ENCODE measurements at regions not wholly inside any gene's neighbourhood (a gene's known extent, or its start where the extent isn't known, plus 50 kb on each side); places are given as distances from the start of the nearest gene placed in this dataset.

DNA sequence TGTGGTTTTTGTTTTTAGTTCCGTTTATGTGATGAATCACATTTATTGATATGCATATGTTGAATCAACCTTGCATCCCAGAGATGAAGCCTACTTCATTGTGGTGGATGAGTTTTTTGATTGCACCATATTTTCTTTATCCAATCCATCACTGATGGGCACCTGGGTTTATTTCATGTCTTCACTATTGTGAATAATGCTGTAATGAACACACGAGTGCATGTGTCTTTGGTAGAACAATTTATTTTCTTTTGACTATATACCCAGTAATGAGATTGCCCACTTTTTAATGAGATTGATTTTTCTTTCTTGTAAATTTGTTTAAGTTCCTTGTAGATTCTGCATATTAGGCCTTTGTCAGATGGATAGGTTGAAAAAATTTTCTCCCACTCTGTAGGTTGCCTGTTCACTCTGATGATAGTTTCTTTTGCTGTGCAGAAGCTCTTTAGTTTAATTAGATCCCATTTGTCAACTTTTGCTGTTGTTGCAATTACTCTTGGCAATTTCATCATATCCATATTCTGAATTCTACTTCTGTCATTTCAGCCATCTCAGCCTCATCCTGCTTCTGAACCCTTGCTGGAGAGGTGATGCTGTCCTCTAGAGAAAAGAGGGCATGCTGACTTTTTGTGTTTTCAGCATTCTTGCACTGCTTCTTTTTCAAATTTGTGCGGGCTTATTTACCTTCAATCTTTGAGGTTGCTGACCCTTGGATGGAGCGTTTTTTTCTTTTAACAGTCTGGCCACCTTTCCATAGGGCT is 96.2 kb upstream of the CTAGE1 start:
- DNase-seq (no peak), ATAC-seq (no peak)
- no peak overlapping the region for H3K4me3 ChIP-seq
- intact Hi-C loops (cut with DNase I): no loop called here
- H3K36me3 ChIP-seq: no peaks in the 10 kb centered on the region
- no peaks in the 10 kb centered on the region for H3K9me3 ChIP-seq
- no peaks in the 10 kb centered on the region for H3K4me1 ChIP-seq
- TF ChIP-seq, protein P1, sequence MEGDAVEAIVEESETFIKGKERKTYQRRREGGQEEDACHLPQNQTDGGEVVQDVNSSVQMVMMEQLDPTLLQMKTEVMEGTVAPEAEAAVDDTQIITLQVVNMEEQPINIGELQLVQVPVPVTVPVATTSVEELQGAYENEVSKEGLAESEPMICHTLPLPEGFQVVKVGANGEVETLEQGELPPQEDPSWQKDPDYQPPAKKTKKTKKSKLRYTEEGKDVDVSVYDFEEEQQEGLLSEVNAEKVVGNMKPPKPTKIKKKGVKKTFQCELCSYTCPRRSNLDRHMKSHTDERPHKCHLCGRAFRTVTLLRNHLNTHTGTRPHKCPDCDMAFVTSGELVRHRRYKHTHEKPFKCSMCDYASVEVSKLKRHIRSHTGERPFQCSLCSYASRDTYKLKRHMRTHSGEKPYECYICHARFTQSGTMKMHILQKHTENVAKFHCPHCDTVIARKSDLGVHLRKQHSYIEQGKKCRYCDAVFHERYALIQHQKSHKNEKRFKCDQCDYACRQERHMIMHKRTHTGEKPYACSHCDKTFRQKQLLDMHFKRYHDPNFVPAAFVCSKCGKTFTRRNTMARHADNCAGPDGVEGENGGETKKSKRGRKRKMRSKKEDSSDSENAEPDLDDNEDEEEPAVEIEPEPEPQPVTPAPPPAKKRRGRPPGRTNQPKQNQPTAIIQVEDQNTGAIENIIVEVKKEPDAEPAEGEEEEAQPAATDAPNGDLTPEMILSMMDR (IDR thresholded peaks at IDR 0.05): no peak
- no peaks in the 10 kb centered on the region for H3K27me3 ChIP-seq
- H3K27ac ChIP-seq: no peak overlapping the region

- intact Hi-C loops (cut with DNase I): no loop called here
- no peak for DNase-seq
- ATAC-seq: no peak
- H3K27ac ChIP-seq: no peak overlapping the region
- TF ChIP-seq, protein P1 (IDR thresholded peaks at IDR 0.05): no peak
- H3K4me3 ChIP-seq: no peak overlapping the region
- no peaks in the 10 kb centered on the region for H3K4me1 ChIP-seq
- H3K27me3 ChIP-seq: no peaks in the 10 kb centered on the region
- H3K9me3 ChIP-seq: no peaks in the 10 kb centered on the region
- no peaks in the 10 kb centered on the region for H3K36me3 ChIP-seq
Observed at GRCh38 chr18:22514655-22515054, 96.9 kb upstream of the CTAGE1 start.

DNA sequence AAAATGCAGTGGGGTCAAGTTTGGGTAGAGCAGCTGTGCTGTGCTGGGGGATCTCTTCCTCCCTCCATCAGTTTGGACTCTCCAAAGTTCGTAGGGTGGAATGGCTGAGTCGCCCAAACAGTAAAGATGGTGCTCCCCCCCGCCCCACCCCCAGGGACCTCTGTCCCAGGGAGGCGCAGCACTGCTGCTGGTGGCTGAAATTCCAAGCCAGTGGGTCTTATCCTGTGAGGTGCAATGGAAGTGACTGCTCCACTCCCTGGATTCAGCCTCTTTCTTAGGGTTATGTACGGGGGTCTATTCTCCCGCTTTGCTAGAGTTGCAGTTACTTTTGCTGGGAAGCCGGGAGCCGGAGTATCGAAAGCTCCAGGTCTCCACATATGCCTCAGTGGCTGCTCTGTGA is 97.5 kb upstream of the CTAGE1 start:
- no peak overlapping the region for H3K4me3 ChIP-seq
- TF ChIP-seq, protein P1 (IDR thresholded peaks at IDR 0.05): no peak
- DNase-seq: no peak
- no peaks in the 10 kb centered on the region for H3K27me3 ChIP-seq
- H3K27ac ChIP-seq: no peak overlapping the region
- ATAC-seq: no peak
- H3K9me3 ChIP-seq: no peaks in the 10 kb centered on the region
- no peaks in the 10 kb centered on the region for H3K36me3 ChIP-seq
- no peaks in the 10 kb centered on the region for H3K4me1 ChIP-seq
- intact Hi-C loops (cut with DNase I): no loop called here

DNA sequence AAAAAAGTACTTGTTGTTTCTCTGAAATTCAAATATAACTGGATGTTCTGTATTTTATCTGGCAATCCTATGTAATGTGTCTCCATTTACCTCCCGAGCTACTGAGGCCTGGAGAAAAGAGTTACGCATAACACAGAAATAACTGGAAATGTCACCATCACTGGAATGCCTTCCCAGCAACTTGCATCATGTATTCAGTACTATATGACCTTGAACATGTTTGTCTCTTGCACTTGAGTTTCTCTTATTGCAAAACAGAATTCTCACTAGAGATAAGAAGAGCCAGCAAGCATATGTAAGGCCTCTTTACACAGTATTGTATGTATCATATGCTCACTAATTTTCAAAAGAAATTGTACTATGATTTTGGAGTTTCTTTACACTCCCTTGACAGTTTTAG is 99.6 kb upstream of the CTAGE1 start:
- TF ChIP-seq, protein P1 (IDR thresholded peaks at IDR 0.05): no peak
- Histone ChIP-seq H3K4me3 (no peak overlapping the region), H3K36me3 (no peaks in the 10 kb centered on the region), H3K27me3 (no peaks in the 10 kb centered on the region), H3K4me1 (no peaks in the 10 kb centered on the region), H3K9me3 (no peaks in the 10 kb centered on the region), H3K27ac (no peak overlapping the region)
- DNase-seq: no peak
- no peak for ATAC-seq
- intact Hi-C loops (cut with DNase I): no loop called here

GRCh38 chr18:22521026-22521707 is 103.5 kb upstream of the CTAGE1 start:
- H3K27me3 ChIP-seq: no peaks in the 10 kb centered on the region
- TF ChIP-seq, protein P1 (IDR thresholded peaks at IDR 0.05): no peak
- no peaks in the 10 kb centered on the region for H3K4me1 ChIP-seq
- no peaks in the 10 kb centered on the region for H3K9me3 ChIP-seq
- intact Hi-C loops (cut with DNase I): no loop called here
- DNase-seq (no peak), ATAC-seq (peak; percentile 22)
- no peak overlapping the region for H3K4me3 ChIP-seq
- no peaks in the 10 kb centered on the region for H3K36me3 ChIP-seq
- no peak overlapping the region for H3K27ac ChIP-seq

Data from upper lobe of right lung (tissue), 1 donor.